ENCODE measurements at regions not wholly inside any gene's neighbourhood (a gene's known extent, or its start where the extent isn't known, plus 50 kb on each side); places are given as distances from the start of the nearest gene placed in this dataset.
"Not testable (repeated sequence)": the region's sequence is repeated elsewhere in the genome, so short reads cannot be mapped to it uniquely, and the experiment has no call there.

DNA sequence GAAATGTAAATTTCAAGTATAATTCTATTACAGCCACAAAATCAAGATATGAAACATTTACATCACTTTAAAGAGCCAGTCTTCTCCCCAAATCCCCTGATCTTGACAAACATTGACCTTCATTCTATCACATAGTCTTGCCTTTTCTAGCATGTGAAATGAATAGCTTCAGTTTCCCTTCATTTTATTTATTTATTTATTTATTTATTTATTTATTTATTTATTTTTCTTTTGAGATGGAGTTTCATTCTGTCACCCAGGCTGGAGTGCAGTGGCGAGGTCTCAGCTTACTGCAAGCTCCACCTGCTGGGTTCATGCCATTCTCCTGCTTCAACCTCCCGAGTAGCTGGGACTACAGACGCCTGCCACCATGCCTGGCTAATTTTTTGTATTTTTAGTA is 147.9 kb downstream of the MSL3 start:
- TF ChIP-seq, protein P1, sequence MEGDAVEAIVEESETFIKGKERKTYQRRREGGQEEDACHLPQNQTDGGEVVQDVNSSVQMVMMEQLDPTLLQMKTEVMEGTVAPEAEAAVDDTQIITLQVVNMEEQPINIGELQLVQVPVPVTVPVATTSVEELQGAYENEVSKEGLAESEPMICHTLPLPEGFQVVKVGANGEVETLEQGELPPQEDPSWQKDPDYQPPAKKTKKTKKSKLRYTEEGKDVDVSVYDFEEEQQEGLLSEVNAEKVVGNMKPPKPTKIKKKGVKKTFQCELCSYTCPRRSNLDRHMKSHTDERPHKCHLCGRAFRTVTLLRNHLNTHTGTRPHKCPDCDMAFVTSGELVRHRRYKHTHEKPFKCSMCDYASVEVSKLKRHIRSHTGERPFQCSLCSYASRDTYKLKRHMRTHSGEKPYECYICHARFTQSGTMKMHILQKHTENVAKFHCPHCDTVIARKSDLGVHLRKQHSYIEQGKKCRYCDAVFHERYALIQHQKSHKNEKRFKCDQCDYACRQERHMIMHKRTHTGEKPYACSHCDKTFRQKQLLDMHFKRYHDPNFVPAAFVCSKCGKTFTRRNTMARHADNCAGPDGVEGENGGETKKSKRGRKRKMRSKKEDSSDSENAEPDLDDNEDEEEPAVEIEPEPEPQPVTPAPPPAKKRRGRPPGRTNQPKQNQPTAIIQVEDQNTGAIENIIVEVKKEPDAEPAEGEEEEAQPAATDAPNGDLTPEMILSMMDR (conservative IDR thresholded peaks at IDR 0.05; ENCODE audit: low read depth, low read length), result not testable (repeated sequence)
- not testable (repeated sequence) for TF ChIP-seq EZH2 (IDR thresholded peaks at IDR 0.05; ENCODE audit: borderline replicate concordance, low read depth, low read length, poor library complexity, severe bottlenecking)
